ENCODE measurements at regions not wholly inside any gene's neighbourhood (a gene's known extent, or its start where the extent isn't known, plus 50 kb on each side); places are given as distances from the start of the nearest gene placed in this dataset.

- no peak for DNase-seq
These were observed 426.0 kb downstream of the CDH2 start for GRCh38 chr18:27750923-27751322.

GRCh38 chr18:27750014-27750413 is 426.9 kb downstream of the CDH2 start:
- DNase-seq = no peak

- no peak for DNase-seq
These were observed 427.7 kb downstream of the CDH2 start for GRCh38 chr18:27749194-27749593.

- DNase-seq = no peak
These were observed 430.7 kb downstream of the CDH2 start for GRCh38 chr18:27746241-27746640.

- no peak for DNase-seq
These were observed 441.8 kb downstream of the CDH2 start for GRCh38 chr18:27735117-27735516.

- no peak for DNase-seq
These were observed 445.7 kb downstream of the CDH2 start for GRCh38 chr18:27731211-27731610.

GRCh38 chr18:27728659-27729058 is 448.3 kb downstream of the CDH2 start:
- no peak for DNase-seq

GRCh38 chr18:27724362-27724761 is 452.6 kb downstream of the CDH2 start:
- no peak for DNase-seq

GRCh38 chr18:27723168-27723567 is 453.8 kb downstream of the CDH2 start:
- DNase-seq = no peak

GRCh38 chr18:27719680-27720079 is 457.2 kb downstream of the CDH2 start:
- DNase-seq = no peak

- DNase-seq = no peak
These were observed 459.1 kb downstream of the CDH2 start for GRCh38 chr18:27717816-27718215.

GRCh38 chr18:27717250-27717649 is 459.7 kb downstream of the CDH2 start:
- no peak for DNase-seq

GRCh38 chr18:27715751-27716150 is 461.2 kb downstream of the CDH2 start:
- DNase-seq = no peak

- no peak for DNase-seq
These were observed 463.2 kb downstream of the CDH2 start for GRCh38 chr18:27713738-27714095.

GRCh38 chr18:27713037-27713737 is 463.7 kb downstream of the CDH2 start:
- DNase-seq = no peak

GRCh38 chr18:27712066-27712465 is 464.9 kb downstream of the CDH2 start:
- DNase-seq = no peak

GRCh38 chr18:27711382-27711781 is 465.5 kb downstream of the CDH2 start:
- DNase-seq = no peak

GRCh38 chr18:27709344-27709743 is 467.6 kb downstream of the CDH2 start:
- no peak for DNase-seq

- no peak for DNase-seq
These were observed 469.7 kb downstream of the CDH2 start for GRCh38 chr18:27707201-27707600.

- DNase-seq = no peak
These were observed 472.1 kb downstream of the CDH2 start for GRCh38 chr18:27704736-27705361.

GRCh38 chr18:27699137-27699536 is 477.8 kb downstream of the CDH2 start:
- DNase-seq = no peak

- DNase-seq = no peak
These were observed 480.8 kb downstream of the CDH2 start for GRCh38 chr18:27696148-27696547.

GRCh38 chr18:27695503-27695902 is 481.4 kb downstream of the CDH2 start:
- DNase-seq = no peak

GRCh38 chr18:27695052-27695451 is 481.9 kb downstream of the CDH2 start:
- DNase-seq = no peak

- DNase-seq = no peak
These were observed 488.3 kb downstream of the CDH2 start for GRCh38 chr18:27688581-27688980.

Measured in CD4-positive, alpha-beta T cell treated with Interferon alpha-2 for 1 hour (primary cell).